ENCODE measurements at regions not wholly inside any gene's neighbourhood (a gene's known extent, or its start where the extent isn't known, plus 50 kb on each side); places are given as distances from the start of the nearest gene placed in this dataset.

DNA sequence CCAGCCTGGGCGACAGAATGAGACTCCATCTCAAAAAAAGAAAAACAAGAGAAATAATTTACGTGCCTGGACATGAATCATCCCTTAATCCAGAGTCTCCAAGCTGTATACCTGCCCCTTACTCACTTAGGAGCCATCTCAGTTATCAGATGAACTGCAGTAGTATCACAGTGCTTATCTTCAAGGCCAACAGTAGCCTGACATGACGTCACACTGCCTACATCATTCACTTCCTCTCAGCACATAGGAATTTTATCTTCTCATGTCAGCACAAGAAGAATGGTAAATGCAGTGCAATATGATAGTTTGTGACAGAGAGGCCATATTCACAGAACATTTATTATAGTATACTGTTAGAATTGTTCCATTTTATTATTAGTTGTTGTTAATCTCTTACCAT, 216.6 kb downstream of the SS18 start:
- DNase-seq (ENCODE audit: low spot score): no peak

GRCh38 chr18:25866331-25866730, 224.1 kb downstream of the SS18 start:
- DNase-seq (ENCODE audit: low spot score): no peak

- DNase-seq (ENCODE audit: low spot score): peak; percentile 8
Measured at GRCh38 chr18:25862881-25863600, 227.4 kb downstream of the SS18 start.

GRCh38 chr18:25853691-25854433, 236.6 kb downstream of the SS18 start:
- no peak for DNase-seq (ENCODE audit: low spot score)

DNA sequence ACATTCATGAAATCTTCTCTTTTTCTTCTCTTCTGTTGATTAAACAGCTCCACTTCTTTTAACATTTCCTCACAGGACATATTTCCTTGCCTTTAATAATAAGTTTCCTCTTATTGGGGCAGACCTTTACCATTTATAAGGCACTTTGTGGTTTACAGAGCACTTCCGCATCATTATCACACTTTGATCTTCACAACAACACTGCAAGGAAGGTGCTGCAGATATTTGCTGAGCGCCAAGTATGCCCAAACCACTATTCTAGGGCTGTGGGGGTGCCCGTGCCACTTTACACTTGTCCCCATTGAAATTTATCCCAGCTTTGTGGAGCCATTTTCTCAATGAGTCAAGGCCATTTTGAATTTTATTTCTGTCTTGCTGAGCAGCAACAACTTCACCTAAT, 246.6 kb downstream of the SS18 start:
- no peak for DNase-seq (ENCODE audit: low spot score)

- DNase-seq (ENCODE audit: low spot score): no peak
Measured at GRCh38 chr18:25842665-25843064, 247.7 kb downstream of the SS18 start.

DNA sequence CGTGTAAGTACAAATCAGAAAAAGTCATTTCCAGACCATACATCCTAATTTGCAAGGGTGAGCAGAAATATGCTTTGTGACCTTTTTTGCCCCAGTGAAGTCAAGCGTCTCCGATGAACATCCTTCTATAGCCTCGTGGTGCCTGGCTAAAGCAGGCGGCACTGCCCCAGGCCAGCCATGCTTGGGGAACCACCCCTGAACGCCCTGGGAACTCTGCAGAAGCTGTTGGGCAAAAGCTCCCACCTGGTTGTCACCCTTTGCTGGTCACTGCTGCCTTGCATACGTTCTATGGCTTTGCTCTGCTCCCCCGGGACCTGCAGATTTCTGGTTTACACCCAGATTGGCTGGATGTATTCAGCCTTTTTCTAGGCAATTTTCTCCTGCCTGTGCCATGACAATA, 256.4 kb downstream of the SS18 start:
- no peak for DNase-seq (ENCODE audit: low spot score)

- peak; percentile 70 for DNase-seq (ENCODE audit: low spot score)
Measured at GRCh38 chr18:25832001-25832604, 258.3 kb downstream of the SS18 start.

DNA sequence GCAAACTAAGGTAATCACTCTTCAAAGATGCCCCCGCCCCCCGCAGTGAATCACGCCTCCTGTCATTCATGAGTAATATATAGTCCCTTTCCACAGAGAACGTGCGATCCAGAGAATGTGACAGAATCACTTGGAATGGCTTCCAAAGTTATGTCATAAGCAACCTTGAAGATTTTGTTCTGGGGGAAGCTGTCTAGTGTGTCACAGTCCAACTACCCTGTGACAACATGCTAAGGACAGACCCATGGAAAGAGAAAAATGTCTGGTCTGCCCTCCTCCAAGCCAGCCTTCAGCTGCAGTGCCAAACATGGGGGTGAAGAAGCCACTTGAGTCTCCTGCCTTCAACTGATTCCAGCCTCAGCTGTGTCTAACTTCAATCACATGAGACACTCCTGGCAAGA, 259.1 kb downstream of the SS18 start:
- DNase-seq (ENCODE audit: low spot score): no peak

DNA sequence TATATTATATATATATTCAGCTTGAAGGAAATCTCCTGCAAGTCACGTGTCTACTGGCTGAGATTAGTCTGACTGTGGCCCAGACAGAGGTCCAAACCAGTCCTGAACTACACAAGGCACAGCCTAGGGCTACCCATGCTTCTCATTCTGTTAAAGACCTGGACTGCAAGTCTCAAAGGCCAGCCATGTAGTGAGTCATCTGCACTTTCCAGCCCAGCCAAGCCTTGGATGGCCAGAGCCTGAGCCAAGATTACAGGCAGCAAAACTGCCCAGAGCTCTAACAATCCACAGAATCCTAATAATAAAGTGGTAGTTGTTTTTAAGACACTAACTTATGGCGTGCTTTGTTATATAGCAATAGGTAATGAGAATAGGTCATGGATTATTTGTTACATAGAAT, 259.6 kb downstream of the SS18 start:
- peak; percentile 71 for DNase-seq (ENCODE audit: low spot score)

DNA sequence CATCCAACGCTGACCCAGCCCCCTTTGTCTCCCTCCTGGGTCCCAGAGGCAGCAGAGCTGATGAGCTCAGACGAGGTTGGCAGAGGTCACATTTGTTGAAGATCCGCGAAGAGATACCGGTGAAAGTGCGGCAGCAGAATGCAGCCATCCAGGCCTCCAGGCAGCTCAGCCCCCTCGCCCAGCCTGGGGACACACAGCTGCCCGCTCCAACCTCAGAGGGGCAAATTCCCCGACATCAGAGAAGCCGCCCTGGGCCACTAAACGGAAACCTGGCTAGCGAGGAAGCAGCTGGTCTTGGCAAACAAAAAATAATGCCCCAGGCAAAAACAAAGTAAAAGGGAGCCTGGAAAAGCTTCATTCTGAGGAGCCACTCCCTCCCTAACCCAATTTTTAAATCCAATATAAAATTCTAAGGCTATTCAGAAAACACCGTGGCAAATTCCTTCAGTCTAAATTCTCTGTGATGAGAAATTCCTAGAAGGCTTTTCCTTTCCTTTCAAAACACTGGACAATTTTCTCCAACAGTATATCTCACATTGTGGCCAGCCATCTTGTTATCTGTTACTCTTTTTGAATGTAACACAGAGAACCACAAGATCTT, 262.4 kb downstream of the SS18 start:
- DNase-seq (ENCODE audit: low spot score): no peak

DNA sequence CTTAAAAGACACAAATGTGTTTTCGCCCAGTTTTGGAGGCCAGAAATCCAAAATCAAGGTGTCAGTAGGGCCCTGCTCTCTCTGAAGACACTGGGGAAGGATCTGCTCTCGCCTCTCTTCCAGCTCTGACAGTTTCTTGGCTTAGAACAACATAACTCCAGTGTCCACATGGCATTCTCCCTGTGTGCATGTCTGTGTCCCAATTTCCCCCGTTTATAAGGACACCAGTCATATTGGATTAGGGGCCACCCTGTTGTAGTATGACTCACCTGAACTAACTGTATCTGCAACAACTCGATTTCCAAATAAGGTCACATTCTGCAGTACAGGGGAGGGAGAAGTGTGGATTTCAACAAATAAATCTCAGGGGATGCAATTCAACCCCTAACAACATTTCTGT, 263.2 kb downstream of the SS18 start:
- no peak for DNase-seq (ENCODE audit: low spot score)

GRCh38 chr18:25826823-25827222, 263.6 kb downstream of the SS18 start:
- no peak for DNase-seq (ENCODE audit: low spot score)

GRCh38 chr18:25825979-25826776, 264.2 kb downstream of the SS18 start:
- DNase-seq (ENCODE audit: low spot score): no peak

DNA sequence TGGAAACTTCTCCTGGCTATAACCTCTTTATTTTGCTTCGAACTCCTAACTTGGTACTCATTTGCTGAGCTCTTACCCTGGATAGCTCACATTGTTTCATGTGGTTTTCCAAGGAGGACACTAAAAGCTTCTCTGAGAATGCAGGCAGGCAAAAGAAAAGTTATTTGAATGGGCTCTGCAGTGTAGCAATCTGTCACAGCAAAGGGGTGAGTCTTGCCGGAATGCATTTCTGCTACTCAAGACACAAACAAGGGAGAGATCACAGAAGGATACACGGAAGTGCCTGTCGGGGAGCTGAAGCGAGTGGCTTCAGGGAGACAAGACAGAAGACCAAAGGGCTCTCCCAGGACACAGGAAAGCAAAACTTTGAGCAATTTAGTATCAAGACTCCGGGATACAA, 265.4 kb downstream of the SS18 start:
- DNase-seq (ENCODE audit: low spot score): no peak

DNA sequence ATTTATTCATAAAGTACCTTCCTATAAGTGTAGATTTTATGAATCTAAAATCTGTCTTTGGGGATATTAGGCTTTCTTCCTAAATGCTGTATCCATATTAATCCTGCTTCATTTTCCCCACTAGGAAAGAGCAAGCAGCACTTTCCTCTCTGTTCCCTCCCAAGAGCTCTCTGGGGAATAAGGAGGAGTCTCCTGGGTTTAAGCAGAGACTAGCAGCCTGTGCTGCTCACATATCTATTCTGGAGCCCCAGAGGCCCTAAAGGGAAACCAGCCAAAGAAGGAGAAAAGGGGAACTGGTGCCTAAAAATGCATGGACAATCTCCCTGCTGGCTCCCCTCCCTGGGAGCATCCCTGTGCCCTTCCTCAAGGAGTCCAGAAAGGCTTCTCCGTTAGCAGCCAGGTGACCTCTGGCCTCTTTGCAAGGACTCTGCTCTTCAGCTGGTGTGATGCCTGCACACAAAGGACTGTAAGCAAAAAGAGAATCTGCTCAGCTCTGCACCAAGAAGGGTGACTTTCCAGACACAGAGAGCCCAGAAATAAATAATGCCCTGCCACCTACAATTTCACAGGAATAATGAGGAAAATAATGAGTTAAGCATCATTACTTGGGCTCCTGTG, 270.6 kb downstream of the SS18 start:
- DNase-seq (ENCODE audit: low spot score): no peak

DNA sequence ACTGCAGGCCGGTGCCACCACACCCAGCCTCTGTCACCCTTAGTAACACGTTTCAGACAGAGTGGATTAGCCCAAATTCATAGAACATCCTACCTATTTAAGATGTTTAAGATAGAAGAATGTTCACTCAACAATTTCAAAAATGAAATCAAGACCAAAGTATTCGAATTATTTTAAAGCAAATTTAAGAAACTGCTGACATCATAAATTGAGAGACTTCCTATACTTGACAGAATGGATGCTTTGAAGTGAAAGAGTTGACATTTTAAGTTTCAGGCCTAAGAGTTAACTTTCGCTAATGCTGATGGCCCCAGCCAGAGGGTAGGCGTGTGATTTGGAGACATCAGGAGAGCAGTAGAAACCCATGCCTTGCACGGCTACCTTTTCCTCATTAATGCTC, 271.9 kb downstream of the SS18 start:
- no peak for DNase-seq (ENCODE audit: low spot score)

GRCh38 chr18:25817546-25818237, 272.7 kb downstream of the SS18 start:
- DNase-seq (ENCODE audit: low spot score): no peak

- DNase-seq (ENCODE audit: low spot score): no peak
Measured at GRCh38 chr18:25815659-25816058, 274.8 kb downstream of the SS18 start.

GRCh38 chr18:25814841-25815458, 275.5 kb downstream of the SS18 start:
- no peak for DNase-seq (ENCODE audit: low spot score)

GRCh38 chr18:25813110-25813509, 277.3 kb downstream of the SS18 start:
- DNase-seq (ENCODE audit: low spot score): no peak
